H9 (cell line): ENCODE measurements at regions not wholly inside any gene's neighbourhood (a gene's known extent, or its start where the extent isn't known, plus 50 kb on each side); places are given as distances from the start of the nearest gene placed in this dataset.

Experiments
- DNase-seq: peaks from one replicate; pipeline ENCODE4 v3.0.0-alpha.2; 2017
- H2AFZ ChIP-seq: one replicate; pipeline ENCODE4 v1.6.1; 2013; ENCODE audit warnings: mild to moderate bottlenecking, low read length, control low read depth, moderate library complexity
- H2AK5ac ChIP-seq: 2 replicates; pipeline ENCODE4 v1.6.1; 2013; ENCODE audit warnings: low read length, control low read depth, mixed read lengths; ENCODE audit not compliant: insufficient read length
- H2BK120ac ChIP-seq: one replicate; pipeline ENCODE4 v1.6.1; 2013; ENCODE audit warnings: low read depth, mild to moderate bottlenecking, low read length, control low read depth, inconsistent platforms; ENCODE audit not compliant: poor library complexity, severe bottlenecking
- H2BK12ac ChIP-seq: 2 replicates; pipeline ENCODE4 v1.6.1; 2013; ENCODE audit warnings: low read length, control low read depth, mixed read lengths, low read depth; ENCODE audit not compliant: insufficient read length
- H2BK15ac ChIP-seq: 2 replicates; pipeline ENCODE4 v1.6.1; 2013; ENCODE audit warnings: low read depth, low read length, control low read depth
- H2BK20ac ChIP-seq: one replicate; pipeline ENCODE4 v1.6.1; 2013; ENCODE audit warnings: low read depth, mild to moderate bottlenecking, low read length, control low read depth, inconsistent platforms; ENCODE audit not compliant: poor library complexity, severe bottlenecking
- H2BK5ac ChIP-seq: 2 replicates; pipeline ENCODE4 v1.6.1; 2013; ENCODE audit warnings: low read length, control low read depth, mixed read lengths; ENCODE audit not compliant: insufficient read length
- H3K14ac ChIP-seq: 2 replicates; pipeline ENCODE4 v1.6.1; 2013; ENCODE audit warnings: low read length, control low read depth; ENCODE audit not compliant: insufficient read depth
- H3K18ac ChIP-seq: 2 replicates; pipeline ENCODE4 v1.6.1; 2013; ENCODE audit warnings: low read depth, mild to moderate bottlenecking, mixed read lengths, low read length, control low read depth; ENCODE audit not compliant: insufficient read length
- H3K23ac ChIP-seq: 2 replicates; pipeline ENCODE4 v1.6.1; 2013; ENCODE audit warnings: low read length, control low read depth, mixed read lengths, low read depth; ENCODE audit not compliant: insufficient read length
- H3K23me2 ChIP-seq: 2 replicates; pipeline ENCODE4 v1.6.1; 2013; ENCODE audit warnings: low read depth, mild to moderate bottlenecking, mixed read lengths, low read length, control low read depth; ENCODE audit not compliant: insufficient read length, poor library complexity, severe bottlenecking
- H3K27ac ChIP-seq: 2 replicates; pipeline ENCODE4 v1.5.1; 2013; ENCODE audit warnings: low read length, control low read depth, mixed read lengths, low read depth; ENCODE audit not compliant: insufficient read length
- H3K27me3 ChIP-seq: 2 replicates; pipeline ENCODE4 v1.6.1; 2013; ENCODE audit warnings: low read length, control low read depth, inconsistent platforms; ENCODE audit not compliant: insufficient read depth
- H3K4ac ChIP-seq: 2 replicates; pipeline ENCODE4 v1.6.1; 2013; ENCODE audit warnings: low read depth, mild to moderate bottlenecking, control low read depth, inconsistent platforms, low read length, moderate library complexity
- H3K4me1 ChIP-seq: 2 replicates; pipeline ENCODE4 v1.6.1; 2013; ENCODE audit warnings: low read length, control low read depth, inconsistent platforms; ENCODE audit not compliant: insufficient read depth
- H3K4me2 ChIP-seq: 2 replicates; pipeline ENCODE4 v1.6.1; 2013; ENCODE audit warnings: low read length, control low read depth, mixed read lengths; ENCODE audit not compliant: insufficient read length, insufficient read depth
- H3K56ac ChIP-seq: 2 replicates; pipeline ENCODE4 v1.6.1; 2013; ENCODE audit warnings: low read depth, mild to moderate bottlenecking, mixed read lengths, low read length, control low read depth; ENCODE audit not compliant: insufficient read length
- H3K79me1 ChIP-seq: 2 replicates; pipeline ENCODE4 v1.6.1; 2013; ENCODE audit warnings: low read depth, mild to moderate bottlenecking, moderate library complexity, low read length, control low read depth, inconsistent platforms; ENCODE audit not compliant: insufficient read depth, poor library complexity, severe bottlenecking
- H3K79me2 ChIP-seq: 2 replicates; pipeline ENCODE4 v1.6.1; 2013; ENCODE audit warnings: low read length, control low read depth, inconsistent platforms; ENCODE audit not compliant: insufficient read depth
- H3K9ac ChIP-seq: 2 replicates; pipeline ENCODE4 v1.6.1; 2013; ENCODE audit warnings: low read length, control low read depth, mixed read lengths; ENCODE audit not compliant: insufficient read length; ENCODE audit errors: extremely low read depth
- H3K9me3 ChIP-seq: one replicate; pipeline ENCODE4 v1.6.1; 2013; ENCODE audit warnings: low read depth, low read length, inconsistent platforms; ENCODE audit not compliant: control insufficient read depth
- H3T11ph ChIP-seq: one replicate; pipeline ENCODE4 v1.6.1; 2013; ENCODE audit warnings: mild to moderate bottlenecking, low read length, control low read depth, inconsistent platforms
- H4K20me1 ChIP-seq: one replicate; pipeline ENCODE4 v1.6.1; 2013; ENCODE audit not compliant: control insufficient read depth, insufficient read length, insufficient read depth
- H4K5ac ChIP-seq: 2 replicates; pipeline ENCODE4 v1.6.1; 2013; ENCODE audit warnings: low read depth, mild to moderate bottlenecking, mixed read lengths, low read length, control low read depth; ENCODE audit not compliant: insufficient read length
- H4K8ac ChIP-seq: replicated peaks from 2 replicates; pipeline ENCODE4 v1.6.1; 2013; ENCODE audit warnings: low read length, control low read depth, mixed read lengths, low read depth; ENCODE audit not compliant: insufficient read length
- H4K91ac ChIP-seq: 2 replicates; pipeline ENCODE4 v1.6.1; 2013; ENCODE audit warnings: low read depth, mild to moderate bottlenecking, moderate library complexity, mixed read lengths, low read length, control low read depth; ENCODE audit not compliant: insufficient read length
- H3K27ac Mint-ChIP-seq, 3 experiments: 2 replicates in 2 of 3; 3 replicates in 1 of 3; pipeline ENCODE4 v1.8.0; 2020 to 2021; ENCODE audit warnings: mixed read lengths in 3 of 3, mild to moderate bottlenecking in 1 of 3, moderate library complexity in 1 of 3
- H3K27me3 Mint-ChIP-seq: 2 replicates; pipeline ENCODE4 v1.8.0; 2021; ENCODE audit warnings: low read depth, mild to moderate bottlenecking, moderate library complexity, mixed read lengths
- H3K36me3 Mint-ChIP-seq, 3 experiments: 2 replicates in 2 of 3; 3 replicates in 1 of 3; pipeline ENCODE4 v1.8.0; 2020 to 2021; ENCODE audit warnings: low read depth in 3 of 3, mixed read lengths in 3 of 3; ENCODE audit not compliant: insufficient read depth in 1 of 3
- H3K4me1 Mint-ChIP-seq, 2 experiments: 2 replicates each; pipeline ENCODE4 v1.8.0; 2020; ENCODE audit warnings: mixed read lengths in 2 of 2
- H3K4me3 Mint-ChIP-seq, 2 experiments: 2 replicates in 1 of 2; 3 replicates in 1 of 2; pipeline ENCODE4 v1.8.0; 2020 to 2021; ENCODE audit warnings: mild to moderate bottlenecking in 2 of 2, mixed read lengths in 2 of 2, moderate library complexity in 1 of 2
- H3K9me3 Mint-ChIP-seq, 2 experiments: 2 replicates in 1 of 2; 3 replicates in 1 of 2; pipeline ENCODE4 v1.8.0; 2020; ENCODE audit warnings: mild to moderate bottlenecking in 2 of 2, mixed read lengths in 2 of 2, moderate library complexity in 1 of 2
- CTCF ChIP-seq: fragments of 200-600 bp; sonication (generic); conservative IDR thresholded peaks from 3 replicates; pipeline ENCODE4 v1.8.0; 2021; ENCODE audit warnings: antibody characterized with exemption, mild to moderate bottlenecking

GRCh38 chr4:17155486-17155885 lies 257.0 kb upstream of the LDB2 start:
- Histone ChIP-seq H3K56ac (no peak overlapping the region), H3K14ac (no peak overlapping the region), H3K4me1 (0 out of 2 replicates have a peak, but pooled peaks cover 3% of the 10 kb centered on the region), H2BK15ac (no peak overlapping the region), H3K79me2 (no peaks in the 10 kb centered on the region), H2BK120ac (no peak overlapping the region), H3K9ac (no peak overlapping the region), H3K4me2 (no peak overlapping the region), H3K18ac (no peak overlapping the region), H2AFZ (no peak overlapping the region), H3K23me2 (no peaks in the 10 kb centered on the region), H4K5ac (no peak overlapping the region), H3T11ph (no peak overlapping the region), H4K20me1 (no peaks in the 10 kb centered on the region), H3K27me3 (no peaks in the 10 kb centered on the region), H3K9me3 (no peaks in the 10 kb centered on the region), H2BK5ac (no peak overlapping the region), H3K23ac (no peak overlapping the region), H4K91ac (no peak overlapping the region), H3K27ac (no peak overlapping the region), H3K4ac (no peak overlapping the region), H2AK5ac (no peak overlapping the region), H4K8ac (no peak overlapping the region), H2BK20ac (no peak overlapping the region), H2BK12ac (no peak overlapping the region), H3K79me1 (no peaks in the 10 kb centered on the region)
- no peaks in the 10 kb centered on the region; a peak in 1 of 5 replicates for H3K9me3 Mint-ChIP-seq
- H3K36me3 Mint-ChIP-seq: no peaks in the 10 kb centered on the region
- H3K27ac Mint-ChIP-seq: no peak overlapping the region
- H3K27me3 Mint-ChIP-seq: no peaks in the 10 kb centered on the region
- no peak for DNase-seq
- H3K4me3 Mint-ChIP-seq: no peak overlapping the region
- TF ChIP-seq CTCF: no peak
- peaks cover 19 to 30% of the 10 kb centered on the region in 2 experiments for H3K4me1 Mint-ChIP-seq
